ENCODE measurements at regions not wholly inside any gene's neighbourhood (a gene's known extent, or its start where the extent isn't known, plus 50 kb on each side); places are given as distances from the start of the nearest gene placed in this dataset.
"Not testable (repeated sequence)": the region's sequence is repeated elsewhere in the genome, so short reads cannot be mapped to it uniquely, and the experiment has no call there.

DNA sequence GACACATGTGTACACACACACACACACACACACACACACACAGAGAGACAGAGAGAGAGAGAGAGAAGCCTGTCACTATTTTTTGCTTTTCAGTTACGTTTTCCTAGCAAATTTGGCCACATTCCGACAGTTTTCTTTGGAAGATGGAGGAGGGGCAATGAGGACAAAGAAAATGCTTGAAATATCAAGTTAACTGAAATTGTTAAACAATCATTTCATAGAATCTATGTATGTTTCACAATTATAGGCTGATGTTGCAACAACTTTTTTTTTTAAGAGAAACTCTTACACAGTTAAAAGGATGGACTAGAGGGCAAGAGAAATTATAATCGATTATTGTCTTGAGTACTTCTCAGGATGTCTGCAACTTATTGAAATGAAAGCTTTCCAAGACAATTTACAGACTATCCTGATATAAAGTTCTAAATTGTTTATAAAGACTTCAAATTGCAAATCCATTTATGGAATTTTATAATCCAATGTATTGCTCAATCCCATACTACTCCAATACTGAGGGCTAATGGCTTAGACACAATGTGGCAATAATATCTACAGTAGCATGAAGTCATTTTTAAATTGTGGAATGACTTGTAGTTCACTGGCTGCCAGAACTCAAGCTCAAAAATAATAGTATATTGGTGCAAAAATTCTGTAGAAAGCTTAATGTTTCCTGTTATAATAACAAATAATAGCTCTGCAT, 647.0 kb upstream of the PCDH7 start:
- no TSS peak for BruUV-seq (replicated peaks)
- Histone ChIP-seq H3K79me2 (ENCODE audit: insufficient read depth, low read depth, low read length) (no peaks in the 10 kb centered on the region), H4K20me1 (ENCODE audit: insufficient read depth, low read length) (no peaks in the 10 kb centered on the region), H3K36me3 (ENCODE audit: insufficient read depth, low read length) (no peaks in the 10 kb centered on the region), H3K9me2 (ENCODE audit: insufficient read depth, low read length) (no peaks in the 10 kb centered on the region), H3K4me3 (ENCODE audit: low read depth, low read length, poor library complexity, severe bottlenecking) (no peak overlapping the region), H3K4me1 (ENCODE audit: insufficient read depth, low read length, poor library complexity, severe bottlenecking) (no peaks in the 10 kb centered on the region), H3K4me2 (ENCODE audit: low read length) (no peak overlapping the region), H3K27ac (ENCODE audit: low read depth, low read length, poor library complexity, severe bottlenecking) (no peak overlapping the region), H3K9me3 (ENCODE audit: low read length) (0 out of 2 replicates have a peak, but pooled peaks cover 7% of the 10 kb centered on the region), H2AFZ (ENCODE audit: low read length) (no peak overlapping the region)
- no peak for DNase-seq (ENCODE audit: low spot score)
- intact Hi-C loops (cut with micrococcal nuclease; ENCODE audit: unreplicated experiment), result no loop called here
- POLR2A ChIA-PET, result no interaction called here
- CTCF ChIA-PET (ENCODE audit: unreplicated experiment), result no interaction called here
- no peak for TF ChIP-seq EZH2phosphoT487 (IDR thresholded peaks at IDR 0.05; ENCODE audit: borderline replicate concordance, low read depth, low read length)
- TF ChIP-seq, protein P1, sequence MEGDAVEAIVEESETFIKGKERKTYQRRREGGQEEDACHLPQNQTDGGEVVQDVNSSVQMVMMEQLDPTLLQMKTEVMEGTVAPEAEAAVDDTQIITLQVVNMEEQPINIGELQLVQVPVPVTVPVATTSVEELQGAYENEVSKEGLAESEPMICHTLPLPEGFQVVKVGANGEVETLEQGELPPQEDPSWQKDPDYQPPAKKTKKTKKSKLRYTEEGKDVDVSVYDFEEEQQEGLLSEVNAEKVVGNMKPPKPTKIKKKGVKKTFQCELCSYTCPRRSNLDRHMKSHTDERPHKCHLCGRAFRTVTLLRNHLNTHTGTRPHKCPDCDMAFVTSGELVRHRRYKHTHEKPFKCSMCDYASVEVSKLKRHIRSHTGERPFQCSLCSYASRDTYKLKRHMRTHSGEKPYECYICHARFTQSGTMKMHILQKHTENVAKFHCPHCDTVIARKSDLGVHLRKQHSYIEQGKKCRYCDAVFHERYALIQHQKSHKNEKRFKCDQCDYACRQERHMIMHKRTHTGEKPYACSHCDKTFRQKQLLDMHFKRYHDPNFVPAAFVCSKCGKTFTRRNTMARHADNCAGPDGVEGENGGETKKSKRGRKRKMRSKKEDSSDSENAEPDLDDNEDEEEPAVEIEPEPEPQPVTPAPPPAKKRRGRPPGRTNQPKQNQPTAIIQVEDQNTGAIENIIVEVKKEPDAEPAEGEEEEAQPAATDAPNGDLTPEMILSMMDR (conservative IDR thresholded peaks at IDR 0.05; ENCODE audit: low read length), result no peak

DNA sequence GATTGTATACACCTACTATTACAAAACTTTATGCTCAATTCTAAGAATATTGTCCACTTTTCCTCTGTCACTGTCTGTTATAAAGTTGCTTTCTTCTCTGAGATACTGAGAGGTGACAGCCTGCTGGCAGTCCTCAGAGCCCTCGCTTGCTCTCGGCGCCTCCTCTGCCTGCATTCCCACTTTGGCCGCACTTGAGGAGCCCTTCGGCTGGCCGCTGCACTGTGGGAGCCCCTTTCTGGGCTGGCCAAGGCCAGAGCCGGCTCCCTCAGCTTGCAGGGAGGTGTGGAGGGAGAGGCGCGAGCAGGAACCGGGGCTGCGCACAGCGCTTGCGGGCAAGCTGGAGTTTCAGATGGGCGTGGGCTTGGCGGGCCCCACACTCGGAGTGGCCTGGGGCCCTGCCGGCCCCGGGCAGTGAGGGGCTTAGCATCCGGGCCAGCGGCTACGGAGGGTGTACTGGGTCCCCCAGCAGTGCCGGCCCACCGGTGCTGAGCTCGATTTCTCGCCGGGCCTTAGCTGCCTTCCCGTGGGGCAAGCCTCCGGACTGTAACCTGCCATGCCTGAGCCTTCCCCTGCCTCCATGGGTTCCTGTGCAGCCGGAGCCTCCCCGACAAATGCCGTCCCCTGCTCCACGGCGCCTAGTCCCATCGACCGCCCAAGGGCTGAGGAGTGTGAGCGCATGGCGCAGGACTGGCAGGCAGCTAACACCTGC, 627.6 kb upstream of the PCDH7 start:
- BruUV-seq (replicated peaks); DNase-seq (ENCODE audit: low spot score); H4K20me1 ChIP-seq (ENCODE audit: insufficient read depth, low read length); intact Hi-C loops (cut with micrococcal nuclease; ENCODE audit: unreplicated experiment); H3K9me3 ChIP-seq (ENCODE audit: low read length); H3K9me2 ChIP-seq (ENCODE audit: insufficient read depth, low read length); H3K4me1 ChIP-seq (ENCODE audit: insufficient read depth, low read length, poor library complexity, severe bottlenecking); H3K36me3 ChIP-seq (ENCODE audit: insufficient read depth, low read length); H2AFZ ChIP-seq (ENCODE audit: low read length); POLR2A ChIA-PET; H3K4me2 ChIP-seq (ENCODE audit: low read length); CTCF ChIA-PET (ENCODE audit: unreplicated experiment); H3K79me2 ChIP-seq (ENCODE audit: insufficient read depth, low read depth, low read length); H3K4me3 ChIP-seq (ENCODE audit: low read depth, low read length, poor library complexity, severe bottlenecking); H3K27ac ChIP-seq (ENCODE audit: low read depth, low read length, poor library complexity, severe bottlenecking): not testable (repeated sequence)

DNA sequence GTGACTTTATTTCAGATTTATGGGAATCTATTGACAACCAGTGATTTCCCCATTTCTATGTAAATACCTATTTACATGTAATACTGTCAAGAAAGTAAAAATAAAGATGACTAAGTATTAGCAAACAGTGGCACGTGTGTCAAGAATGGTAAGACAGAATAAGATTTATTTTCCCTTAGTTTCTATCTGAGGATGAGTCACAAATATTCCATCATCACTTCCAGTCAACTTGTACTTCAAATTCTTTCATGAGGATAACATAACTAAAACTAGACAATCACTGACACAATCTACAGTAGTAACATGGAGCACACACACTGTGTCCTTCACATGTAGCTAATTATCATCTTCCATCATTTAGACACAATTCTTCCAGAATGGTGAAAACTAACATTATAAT, 625.3 kb upstream of the PCDH7 start:
- Histone ChIP-seq H3K27ac (ENCODE audit: low read depth, low read length, poor library complexity, severe bottlenecking) (no peak overlapping the region), H4K20me1 (ENCODE audit: insufficient read depth, low read length) (no peaks in the 10 kb centered on the region), H3K4me1 (ENCODE audit: insufficient read depth, low read length, poor library complexity, severe bottlenecking) (no peaks in the 10 kb centered on the region), H2AFZ (ENCODE audit: low read length) (no peak overlapping the region), H3K4me2 (ENCODE audit: low read length) (no peak overlapping the region), H3K9me3 (ENCODE audit: low read length) (no peaks in the 10 kb centered on the region), H3K36me3 (ENCODE audit: insufficient read depth, low read length) (no peaks in the 10 kb centered on the region), H3K4me3 (ENCODE audit: low read depth, low read length, poor library complexity, severe bottlenecking) (no peak overlapping the region), H3K79me2 (ENCODE audit: insufficient read depth, low read depth, low read length) (no peaks in the 10 kb centered on the region), H3K9me2 (ENCODE audit: insufficient read depth, low read length) (no peaks in the 10 kb centered on the region)
- CTCF ChIA-PET (ENCODE audit: unreplicated experiment), result no interaction called here
- no peak for DNase-seq (ENCODE audit: low spot score)
- no TSS peak for BruUV-seq (replicated peaks)
- POLR2A ChIA-PET, result no interaction called here
- intact Hi-C loops (cut with micrococcal nuclease; ENCODE audit: unreplicated experiment), result no loop called here
- TF ChIP-seq, protein P1 (conservative IDR thresholded peaks at IDR 0.05; ENCODE audit: low read length), result no peak
- TF ChIP-seq EZH2phosphoT487 (IDR thresholded peaks at IDR 0.05; ENCODE audit: borderline replicate concordance, low read depth, low read length), result no peak
